GM12875 (cell line): ENCODE measurements at regions not wholly inside any gene's neighbourhood (a gene's known extent, or its start where the extent isn't known, plus 50 kb on each side); places are given as distances from the start of the nearest gene placed in this dataset.

Source experiments
- H3K4me3 ChIP-seq: one replicate; pipeline ENCODE4 v1.5.1; 2011; ENCODE audit warnings: low read depth, low read length, control low read depth
- CTCF ChIP-seq: IDR thresholded peaks from 2 replicates; pipeline ENCODE4 v1.5.1; 2011; ENCODE audit warnings: low read depth, mild to moderate bottlenecking, control low read depth, inconsistent platforms, low read length, moderate library complexity, borderline replicate concordance; ENCODE audit not compliant: insufficient read depth

GRCh38 chr1:168913711-168914463, 184.9 kb upstream of the DPT start:
- no peak overlapping the region for H3K4me3 ChIP-seq
- no peak for TF ChIP-seq CTCF

- no peak for TF ChIP-seq CTCF
- H3K4me3 ChIP-seq: no peak overlapping the region
Measured at GRCh38 chr1:168917309-168917708, 188.3 kb upstream of the DPT start.

- H3K4me3 ChIP-seq: no peak overlapping the region
- no peak for TF ChIP-seq CTCF
Measured at GRCh38 chr1:168917796-168918195, 188.7 kb upstream of the ATP1B1 start.

- no peak overlapping the region for H3K4me3 ChIP-seq
- TF ChIP-seq CTCF: no peak
Measured at GRCh38 chr1:168918860-168919741, 187.4 kb upstream of the ATP1B1 start.

- no peak overlapping the region for H3K4me3 ChIP-seq
- no peak for TF ChIP-seq CTCF
Measured at GRCh38 chr1:168920456-168921094, 185.9 kb upstream of the ATP1B1 start.

- H3K4me3 ChIP-seq: no peak overlapping the region
- no peak for TF ChIP-seq CTCF
Measured at GRCh38 chr1:168921629-168922028, 184.9 kb upstream of the ATP1B1 start.
